GM23248 (cell line): ENCODE measurements at regions not wholly inside any gene's neighbourhood (a gene's known extent, or its start where the extent isn't known, plus 50 kb on each side); places are given as distances from the start of the nearest gene placed in this dataset.

Experiments
- DNase-seq: peaks from one replicate; pipeline ENCODE4 v3.0.0-alpha.2; 2015
- H2AFZ ChIP-seq: fragments of 200-600 bp; sonication (generic); 2 replicates; pipeline ENCODE4 v1.6.1; 2016; ENCODE audit warnings: antibody characterized with exemption
- H3F3A ChIP-seq: fragments of 200-600 bp; sonication (generic); 2 replicates; pipeline ENCODE4 v1.6.1; 2016; ENCODE audit warnings: mild to moderate bottlenecking, antibody characterized with exemption, mixed run types; ENCODE audit not compliant: insufficient read depth
- H3K27ac ChIP-seq: fragments of 200-600 bp; sonication (generic); 2 replicates; pipeline ENCODE4 v1.5.1; 2016; ENCODE audit warnings: mild to moderate bottlenecking
- H3K27me3 ChIP-seq: fragments of 200-600 bp; sonication (generic); replicated peaks from 2 replicates; pipeline ENCODE4 v1.6.1; 2016; ENCODE audit warnings: mild to moderate bottlenecking; ENCODE audit not compliant: insufficient read depth
- H3K36me3 ChIP-seq: fragments of 200-600 bp; sonication (generic); 2 replicates; pipeline ENCODE4 v1.6.1; 2016; ENCODE audit warnings: low read depth, mild to moderate bottlenecking
- H3K4me1 ChIP-seq: fragments of 200-600 bp; sonication (generic); 2 replicates; pipeline ENCODE4 v1.6.1; 2016; ENCODE audit warnings: mild to moderate bottlenecking; ENCODE audit not compliant: insufficient read depth
- H3K4me2 ChIP-seq: fragments of 200-600 bp; sonication (generic); one replicate; pipeline ENCODE4 v1.6.1; 2016; ENCODE audit warnings: mild to moderate bottlenecking; ENCODE audit not compliant: unreplicated experiment
- H3K4me3 ChIP-seq: fragments of 200-600 bp; sonication (generic); 2 replicates; pipeline ENCODE4 v1.5.1; 2016; ENCODE audit warnings: mild to moderate bottlenecking
- H3K79me2 ChIP-seq: fragments of 200-600 bp; sonication (generic); 2 replicates; pipeline ENCODE4 v1.6.1; 2016; ENCODE audit warnings: mild to moderate bottlenecking; ENCODE audit not compliant: insufficient read depth
- H3K9ac ChIP-seq: fragments of 200-600 bp; sonication (generic); 2 replicates; pipeline ENCODE4 v1.6.1; 2016; ENCODE audit warnings: mild to moderate bottlenecking
- H3K9me2 ChIP-seq: fragments of 200-600 bp; sonication (generic); 2 replicates; pipeline ENCODE4 v1.6.1; 2016; ENCODE audit warnings: mixed run types, mild to moderate bottlenecking, moderate library complexity; ENCODE audit not compliant: insufficient read depth
- H3K9me3 ChIP-seq: fragments of 200-600 bp; sonication (generic); one replicate; pipeline ENCODE4 v1.6.1; 2017; ENCODE audit warnings: low read depth
- H4K20me1 ChIP-seq: fragments of 200-600 bp; sonication (generic); 2 replicates; pipeline ENCODE4 v1.6.0; 2016; ENCODE audit not compliant: insufficient read depth
- EZH2 ChIP-seq: fragments of 200-600 bp; sonication (generic); IDR thresholded peaks from 2 replicates; pipeline ENCODE4 v1.6.1; 2018; ENCODE audit warnings: antibody characterized with exemption, mild to moderate bottlenecking; ENCODE audit not compliant: insufficient read depth, poor library complexity, severe bottlenecking
- EZH2phosphoT487 ChIP-seq: fragments of 200-600 bp; sonication (generic); IDR thresholded peaks from 2 replicates; pipeline ENCODE4 v1.6.1; 2018; ENCODE audit warnings: antibody characterized with exemption, moderate library complexity, mild to moderate bottlenecking, low read depth; ENCODE audit not compliant: insufficient read depth
- WGBS, 2 experiments: methylation state at CpG; one replicate each; pipeline ENCODE4 v1.1.6; 2015 to 2017; ENCODE audit warnings: low lambda C conversion rate in 2 of 2, low coverage in 1 of 2; ENCODE audit errors: missing lambda C conversion rate in 2 of 2; 5-methylcytosine and 5-hydroxymethylcytosine counted together
- in situ Hi-C: fragments of 300-500 bp; cut with MboI; formaldehyde crosslinking; loops from 2 replicates; pipeline ENCODE4 v1.15.0; 2020

DNA sequence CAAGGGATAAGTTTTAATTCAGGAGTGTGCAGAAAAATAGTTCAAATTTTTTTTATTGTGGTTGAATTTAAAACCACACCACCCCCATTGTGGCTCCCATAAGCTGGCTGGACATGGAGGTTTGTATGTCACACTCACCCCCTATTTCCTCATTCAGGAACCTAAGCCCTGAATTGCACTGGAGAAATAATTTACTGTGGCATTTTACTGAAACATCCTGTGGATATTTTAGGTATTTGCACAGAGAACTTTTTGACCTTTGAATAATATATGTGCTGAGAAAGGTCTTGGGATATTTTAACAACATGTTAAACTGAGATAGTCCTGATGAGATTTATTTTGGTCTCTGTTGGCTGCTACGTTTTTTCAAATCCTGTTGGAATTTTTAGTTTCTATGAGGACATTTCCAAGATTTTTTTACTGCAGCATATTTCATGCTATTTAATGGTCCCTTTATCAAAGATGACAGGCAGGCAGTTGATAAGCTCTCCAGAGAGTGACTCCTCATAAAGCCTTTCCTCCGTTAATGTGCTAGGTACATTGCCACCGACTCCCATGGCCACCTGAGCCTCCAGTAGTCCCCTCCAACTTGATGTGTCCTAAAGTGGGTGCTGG, 51.2 kb upstream of the PALM2AKAP2 start:
- peaks cover 13% of the 10 kb centered on the region for H3F3A ChIP-seq
- H4K20me1 ChIP-seq: no peaks in the 10 kb centered on the region
- H3K79me2 ChIP-seq: no peaks in the 10 kb centered on the region
- H3K4me2 ChIP-seq: no peak overlapping the region
- H3K9ac ChIP-seq: no peak overlapping the region
- peaks cover 24% of the 10 kb centered on the region for H3K4me1 ChIP-seq
- in situ Hi-C loops: no loop called here
- no peak overlapping the region for H3K27ac ChIP-seq
- no peak overlapping the region for H3K4me3 ChIP-seq
- 33 to 56% methylated on average over 3 of the region's 3 CpGs for WGBS, 2 experiments
- peak; percentile 28 for DNase-seq
- no peaks in the 10 kb centered on the region for H3K9me2 ChIP-seq
- H2AFZ ChIP-seq: no peak overlapping the region
- no peaks in the 10 kb centered on the region for H3K36me3 ChIP-seq
- H3K9me3 ChIP-seq: no peaks in the 10 kb centered on the region
- no peaks in the 10 kb centered on the region; the same call in 1 of the 2 replicates for H3K27me3 ChIP-seq
- TF ChIP-seq EZH2phosphoT487 (no peak), EZH2 (no peak)

DNA sequence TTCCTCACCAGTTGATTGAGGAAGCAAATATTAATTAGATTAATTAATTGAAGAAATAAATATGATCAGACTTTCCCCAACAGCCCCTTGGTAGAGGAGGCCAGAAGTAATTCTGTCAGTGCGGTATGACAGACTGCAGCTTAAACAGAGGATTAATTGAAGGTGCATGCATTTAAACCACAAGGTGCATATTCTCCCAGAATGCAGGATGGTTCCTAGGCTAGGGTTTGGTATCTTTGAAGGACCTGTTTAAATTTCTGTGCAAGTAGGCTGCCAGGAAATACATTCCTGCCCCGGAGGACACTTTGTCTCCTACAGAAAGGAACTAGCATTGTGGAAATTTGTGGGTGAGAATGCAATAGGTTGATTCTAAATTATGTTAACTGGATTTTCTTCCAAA, 50.5 kb upstream of the PALM2AKAP2 start:
- no peak for TF ChIP-seq EZH2
- no peak for TF ChIP-seq EZH2phosphoT487
- Histone ChIP-seq H3K9me3 (no peaks in the 10 kb centered on the region), H3K79me2 (no peaks in the 10 kb centered on the region), H3F3A (peaks cover 20% of the 10 kb centered on the region), H4K20me1 (no peaks in the 10 kb centered on the region), H3K36me3 (no peaks in the 10 kb centered on the region), H3K9me2 (peaks cover 2% of the 10 kb centered on the region; the same call in 1 of the 2 replicates), H3K4me2 (no peak overlapping the region), H3K27me3 (no peaks in the 10 kb centered on the region; the same call in 1 of the 2 replicates), H2AFZ (no peak overlapping the region), H3K9ac (no peak overlapping the region), H3K27ac (no peak overlapping the region), H3K4me1 (peaks cover 30% of the 10 kb centered on the region), H3K4me3 (no peak overlapping the region)
- 90 to 94% methylated on average over 2 of the region's 2 CpGs for WGBS, 2 experiments
- in situ Hi-C loops: no loop called here
- no peak for DNase-seq
